Endothelial cell of umbilical vein (primary cell): ENCODE measurements at regions not wholly inside any gene's neighbourhood (a gene's known extent, or its start where the extent isn't known, plus 50 kb on each side); places are given as distances from the start of the nearest gene placed in this dataset.

Experiments
- BruUV-seq: library from RNA; stranded (reverse); fragments of 400-500 nt; replicated peaks from 2 replicates; lab custom pipeline; 2021; lab: Mats Ljungman, UMichigan
- CTCF ChIA-PET: fragments of 300-600, 350-600 bp; sonication (Branson Sonifier 250); formaldehyde crosslinking; loops from one replicate; lab custom pipeline; 2021; ENCODE audit warnings: antibody characterized with exemption, inconsistent platforms; lab: Charles Lee
- POLR2A ChIA-PET: fragments of 300-600, 350-600 bp; sonication (Branson Sonifier 250); formaldehyde crosslinking; loops from one replicate; lab custom pipeline; 2021; ENCODE audit warnings: antibody characterized with exemption, inconsistent platforms; lab: Charles Lee
- DNase-seq: peaks from one replicate; pipeline ENCODE4 v3.0.0-alpha.2; 2011; ENCODE audit warnings: low read depth, low spot score
- FAIRE-seq: peaks from 2 replicates; lab custom pipeline; 2011; peaks lifted over from hg19 to GRCh38; lab: Jason Lieb, UNC
- H2AFZ ChIP-seq: 2 replicates; pipeline ENCODE4 v1.6.0; 2012; ENCODE audit warnings: low read depth, low read length, control low read depth, inconsistent platforms
- H3K27ac ChIP-seq: 2 replicates; pipeline ENCODE4 v1.5.1; 2011; ENCODE audit warnings: low read depth, mild to moderate bottlenecking, control low read depth, low read length, moderate library complexity; ENCODE audit not compliant: insufficient read depth
- H3K27me3 ChIP-seq, 2 experiments: 2 replicates each; pipeline versions ENCODE4 v1.6.0 to v1.6.1; 2011; ENCODE audit warnings: low read length in 2 of 2, mixed read lengths in 1 of 2; ENCODE audit not compliant: control insufficient read depth in 2 of 2, insufficient read depth in 2 of 2
- H3K36me3 ChIP-seq, 2 experiments: 2 replicates in 1 of 2; 3 replicates in 1 of 2; pipeline ENCODE4 v1.5.1; 2011; ENCODE audit warnings: low read length in 2 of 2, mild to moderate bottlenecking in 1 of 2, moderate library complexity in 1 of 2; ENCODE audit not compliant: control insufficient read depth in 2 of 2, insufficient read depth in 2 of 2; ENCODE audit errors: extremely low read depth in 1 of 2
- H3K4me1 ChIP-seq: 3 replicates; pipeline ENCODE4 v1.5.1; 2011; ENCODE audit warnings: mild to moderate bottlenecking, low read length; ENCODE audit not compliant: control insufficient read depth, insufficient read depth; ENCODE audit errors: extremely low read depth
- H3K4me2 ChIP-seq: 2 replicates; pipeline ENCODE4 v1.6.1; 2011; ENCODE audit warnings: low read length, control low read depth, mixed read lengths; ENCODE audit not compliant: insufficient read depth
- H3K4me3 ChIP-seq, 3 experiments: fragments of 200-600 bp in 1 of 3; sonication (generic), shearing (Covaris generic) in 1 of 3; replicated peaks in 1 of 3; 2 replicates each; pipeline ENCODE4 v1.5.1; 2011 to 2016; ENCODE audit warnings: control low read depth in 3 of 3, low read length in 3 of 3, mild to moderate bottlenecking in 2 of 3, inconsistent platforms in 1 of 3, low read depth in 1 of 3, moderate library complexity in 1 of 3; ENCODE audit not compliant: insufficient read depth in 1 of 3
- H3K79me2 ChIP-seq: 2 replicates; pipeline ENCODE4 v1.6.0; 2012; ENCODE audit warnings: low read length, inconsistent platforms; ENCODE audit not compliant: control insufficient read depth, insufficient read depth
- H3K9ac ChIP-seq: replicated peaks from 2 replicates; pipeline ENCODE3; 2011; ENCODE audit warnings: low read length, control low read depth; ENCODE audit not compliant: insufficient read depth; ENCODE audit errors: extremely low read depth
- H3K9me1 ChIP-seq: replicated peaks from 3 replicates; pipeline ENCODE4 v1.6.0; 2011; ENCODE audit warnings: mild to moderate bottlenecking, low read length; ENCODE audit not compliant: control insufficient read depth, insufficient read depth; ENCODE audit errors: extremely low read depth
- H3K9me3 ChIP-seq: replicated peaks from 2 replicates; pipeline ENCODE4 v1.5.1; 2012; ENCODE audit warnings: low read length, inconsistent platforms; ENCODE audit not compliant: control insufficient read depth, insufficient read depth
- H4K20me1 ChIP-seq: replicated peaks from 2 replicates; pipeline ENCODE3; 2011; ENCODE audit warnings: mild to moderate bottlenecking, low read length; ENCODE audit not compliant: control insufficient read depth, insufficient read depth; ENCODE audit errors: extremely low read depth
- EZH2 ChIP-seq: IDR thresholded peaks from 2 replicates; pipeline ENCODE4 v1.6.1; 2012; ENCODE audit warnings: borderline replicate concordance, low read depth, mild to moderate bottlenecking, moderate library complexity, low read length, inconsistent platforms; ENCODE audit not compliant: severe bottlenecking
- FOS ChIP-seq: IDR thresholded peaks from 2 replicates; pipeline ENCODE4 v1.6.1; 2011; ENCODE audit warnings: mild to moderate bottlenecking, low read length, moderate library complexity, borderline replicate concordance; ENCODE audit not compliant: insufficient read depth
- GATA2 ChIP-seq: IDR thresholded peaks from 2 replicates; pipeline ENCODE4 v1.7.0; 2011; ENCODE audit warnings: low read depth, mild to moderate bottlenecking, moderate library complexity, mixed read lengths, low read length; ENCODE audit not compliant: insufficient read length, insufficient read depth
- JUN ChIP-seq: IDR thresholded peaks from 2 replicates; pipeline ENCODE4 v1.6.1; 2011; ENCODE audit warnings: borderline replicate concordance, low read depth; ENCODE audit not compliant: insufficient read length, insufficient read depth
- MAX ChIP-seq: IDR thresholded peaks from 2 replicates; pipeline ENCODE4 v1.6.1; 2011; ENCODE audit not compliant: insufficient read depth, insufficient read length
- MYC ChIP-seq: IDR thresholded peaks from one replicate; pipeline ENCODE4 v1.6.1; 2011; ENCODE audit warnings: mild to moderate bottlenecking, low read depth, low read length
- POLR2A ChIP-seq: IDR thresholded peaks from 2 replicates; pipeline ENCODE4 v1.6.1; 2012; ENCODE audit warnings: low read depth, mild to moderate bottlenecking, control low read depth, low read length
- POLR2AphosphoS5 ChIP-seq: IDR thresholded peaks from 2 replicates; pipeline ENCODE4 v1.6.1; 2012; ENCODE audit warnings: low read depth, mild to moderate bottlenecking, control low read depth, low read length, moderate library complexity; ENCODE audit not compliant: insufficient read depth
- dilution Hi-C: fragments of 300-500 bp; cut with MboI; formaldehyde crosslinking; loops from one replicate; pipeline ENCODE4 v1.15.0; 2019; ENCODE audit warnings: low sequenced_read_pairs; ENCODE audit not compliant: extremely low pct_ligation_motif_present
- intact Hi-C: fragments of 100-400 bp; cut with micrococcal nuclease; formaldehyde crosslinking; loops from one replicate; pipeline ENCODE4 v1.10.0; 2022
- TF ChIP-seq, protein P1 (sequence below), 2 donors: IDR thresholded peaks; 1 replicate in 1 of 2; 2 replicates in 1 of 2; pipeline ENCODE4 v1.5.1; 2011; ENCODE audit warnings: low read length in 2 of 2, mild to moderate bottlenecking in 2 of 2, moderate library complexity in 2 of 2, control low read depth in 1 of 2, inconsistent platforms in 1 of 2, low read depth in 1 of 2; ENCODE audit not compliant: insufficient read depth in 1 of 2; ENCODE audit errors: extremely low read depth in 1 of 2

DNA sequence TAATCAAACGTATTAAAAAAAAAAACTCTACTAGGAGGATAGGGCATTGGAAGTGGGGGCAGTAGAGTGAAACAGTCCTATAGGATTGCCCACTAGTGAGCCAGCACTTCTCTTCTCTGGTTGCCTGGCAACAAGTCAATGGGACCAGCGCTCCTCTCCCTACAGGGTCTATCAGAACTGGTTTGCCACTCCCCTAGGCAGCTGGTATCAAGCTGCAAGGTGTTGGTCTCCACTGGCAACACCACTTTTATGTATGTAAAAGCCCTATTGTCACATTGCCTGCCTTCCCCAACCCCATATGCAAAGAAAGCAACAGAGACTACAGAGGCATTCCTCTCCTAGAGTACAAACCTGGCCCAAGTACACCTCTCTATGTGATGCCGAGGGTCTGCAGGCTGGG lies 166.9 kb upstream of the MCHR2 start:
- Histone ChIP-seq H3K27ac (no peak overlapping the region), H3K27me3 (peaks cover 3 to 8% of the 10 kb centered on the region in 2 experiments), H2AFZ (no peak overlapping the region), H3K79me2 (no peaks in the 10 kb centered on the region), H3K9me3 (no peaks in the 10 kb centered on the region), H3K36me3 (no peaks in the 10 kb centered on the region), H3K4me1 (no peaks in the 10 kb centered on the region), H3K9me1 (no peaks in the 10 kb centered on the region), H3K4me2 (no peak overlapping the region), H3K9ac (no peak overlapping the region), H4K20me1 (no peaks in the 10 kb centered on the region), H3K4me3 (no peak overlapping the region)
- TF ChIP-seq JUN (no peak), EZH2 (no peak), GATA2 (no peak), POLR2A (no peak), MAX (no peak), FOS (no peak), MYC (no peak), POLR2AphosphoS5 (no peak)
- TF ChIP-seq, protein P1, sequence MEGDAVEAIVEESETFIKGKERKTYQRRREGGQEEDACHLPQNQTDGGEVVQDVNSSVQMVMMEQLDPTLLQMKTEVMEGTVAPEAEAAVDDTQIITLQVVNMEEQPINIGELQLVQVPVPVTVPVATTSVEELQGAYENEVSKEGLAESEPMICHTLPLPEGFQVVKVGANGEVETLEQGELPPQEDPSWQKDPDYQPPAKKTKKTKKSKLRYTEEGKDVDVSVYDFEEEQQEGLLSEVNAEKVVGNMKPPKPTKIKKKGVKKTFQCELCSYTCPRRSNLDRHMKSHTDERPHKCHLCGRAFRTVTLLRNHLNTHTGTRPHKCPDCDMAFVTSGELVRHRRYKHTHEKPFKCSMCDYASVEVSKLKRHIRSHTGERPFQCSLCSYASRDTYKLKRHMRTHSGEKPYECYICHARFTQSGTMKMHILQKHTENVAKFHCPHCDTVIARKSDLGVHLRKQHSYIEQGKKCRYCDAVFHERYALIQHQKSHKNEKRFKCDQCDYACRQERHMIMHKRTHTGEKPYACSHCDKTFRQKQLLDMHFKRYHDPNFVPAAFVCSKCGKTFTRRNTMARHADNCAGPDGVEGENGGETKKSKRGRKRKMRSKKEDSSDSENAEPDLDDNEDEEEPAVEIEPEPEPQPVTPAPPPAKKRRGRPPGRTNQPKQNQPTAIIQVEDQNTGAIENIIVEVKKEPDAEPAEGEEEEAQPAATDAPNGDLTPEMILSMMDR (IDR thresholded peaks at IDR 0.05; ENCODE audit: extremely low read depth in 1 of 2, insufficient read depth in 1 of 2, low read depth in 1 of 2, low read length in 2 of 2) = no peak
- ChIA-PET CTCF (no interaction called here), POLR2A (no interaction called here)
- DNase-seq (no peak), FAIRE-seq (no peak)
- dilution Hi-C loops (no loop called here), intact Hi-C loops (no loop called here)
- BruUV-seq = no TSS peak
